ENCODE measurements at regions not wholly inside any gene's neighbourhood (a gene's known extent, or its start where the extent isn't known, plus 50 kb on each side); places are given as distances from the start of the nearest gene placed in this dataset.

DNA sequence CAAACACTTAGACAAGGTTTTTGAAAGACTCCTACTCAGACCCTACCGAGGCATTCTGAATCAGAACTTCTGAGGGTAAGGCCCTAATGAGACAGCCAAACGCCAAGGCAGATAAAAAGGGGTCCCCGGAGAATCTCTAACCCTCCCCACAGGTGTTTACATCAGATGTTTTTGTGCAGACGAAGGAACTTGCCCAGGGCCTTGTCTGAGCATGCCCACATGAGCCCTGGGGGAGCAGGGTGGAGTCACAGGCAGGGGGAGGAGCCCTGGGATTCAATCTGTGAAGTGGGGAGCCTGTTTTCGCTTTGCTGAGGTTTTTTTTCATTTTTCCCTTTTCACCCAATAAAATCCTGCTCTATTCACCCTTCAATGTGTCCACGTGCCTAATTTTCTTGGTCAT is 61.6 kb upstream of the MED4 start:
- TF ChIP-seq EGR2 (tag by site-specific recombination; IDR thresholded peaks at IDR 0.05; ENCODE audit: low read depth) = no peak
- TF ChIP-seq ZNF121 (tag by site-specific recombination; IDR thresholded peaks at IDR 0.05) = no peak
- no peak for TF ChIP-seq ZNF747 (tag by site-specific recombination; IDR thresholded peaks at IDR 0.05)
- no peak for TF ChIP-seq MYNN (tag by site-specific recombination; IDR thresholded peaks at IDR 0.05; ENCODE audit: borderline replicate concordance)
- no peak for TF ChIP-seq ZNF350 (tag by site-specific recombination; IDR thresholded peaks at IDR 0.05)
- H3K4me1 ChIP-seq (ENCODE audit: control insufficient read depth, insufficient read depth, low read length) = 0 out of 2 replicates have a peak, but pooled peaks cover 3% of the 10 kb centered on the region
- H3K27ac ChIP-seq (ENCODE audit: extremely low read depth, low read depth, low read length) = no peak overlapping the region
- no peaks in the 10 kb centered on the region for H3K36me3 ChIP-seq (ENCODE audit: control insufficient read depth in 2 of 2, insufficient read depth in 1 of 2, low read length in 2 of 2)
- no peaks in the 10 kb centered on the region for H3K9me3 ChIP-seq (ENCODE audit: control insufficient read depth, insufficient read depth, low read depth, low read length)
- ChIA-PET CTCF (interaction anchor here (0.7 kb wide), 1 partner anchor 95 kb away, joined by 4 read pairs; no protein-coding TSS in a partner anchor), POLR2A (no interaction called here)
- no peak overlapping the region for H3K4me3 ChIP-seq (ENCODE audit: low read depth, low read length)

DNA sequence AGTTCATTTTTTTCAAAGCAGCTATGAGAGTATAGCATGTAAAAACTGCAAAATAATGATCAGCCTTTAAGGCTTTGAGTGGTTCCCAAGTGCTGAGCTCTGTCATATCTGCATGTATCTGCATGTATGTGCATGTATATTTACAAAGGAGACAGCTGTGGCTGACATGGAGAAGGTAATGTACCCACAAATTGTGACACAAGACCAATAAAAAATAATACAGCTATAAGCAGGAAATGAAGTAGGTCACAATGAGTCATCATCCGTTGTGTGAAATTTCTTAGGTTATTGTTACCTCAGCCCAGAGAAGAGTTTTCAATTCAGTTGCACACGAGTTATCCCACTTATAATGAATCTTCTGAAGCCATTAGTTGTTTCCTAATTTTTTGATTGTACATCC is 60.9 kb upstream of the MED4 start:
- Histone ChIP-seq H3K4me3 (ENCODE audit: low read depth, low read length) (no peak overlapping the region), H3K9me3 (ENCODE audit: control insufficient read depth, insufficient read depth, low read depth, low read length) (no peaks in the 10 kb centered on the region), H3K36me3 (ENCODE audit: control insufficient read depth in 2 of 2, insufficient read depth in 1 of 2, low read length in 2 of 2) (no peaks in the 10 kb centered on the region), H3K4me1 (ENCODE audit: control insufficient read depth, insufficient read depth, low read length) (0 out of 2 replicates have a peak, but pooled peaks cover 3% of the 10 kb centered on the region), H3K27ac (ENCODE audit: extremely low read depth, low read depth, low read length) (no peak overlapping the region)
- TF ChIP-seq ZFP37 (tag by site-specific recombination; IDR thresholded peaks at IDR 0.05) (no peak), ZNF660 (tag by site-specific recombination; IDR thresholded peaks at IDR 0.05) (0 out of 2 replicates have a peak, but pooled peaks have one; percentile 23), ZNF501 (tag by site-specific recombination; IDR thresholded peaks at IDR 0.05) (no peak), ZNF114 (tag by site-specific recombination; IDR thresholded peaks at IDR 0.05) (no peak)
- TF ChIP-seq, protein P1, sequence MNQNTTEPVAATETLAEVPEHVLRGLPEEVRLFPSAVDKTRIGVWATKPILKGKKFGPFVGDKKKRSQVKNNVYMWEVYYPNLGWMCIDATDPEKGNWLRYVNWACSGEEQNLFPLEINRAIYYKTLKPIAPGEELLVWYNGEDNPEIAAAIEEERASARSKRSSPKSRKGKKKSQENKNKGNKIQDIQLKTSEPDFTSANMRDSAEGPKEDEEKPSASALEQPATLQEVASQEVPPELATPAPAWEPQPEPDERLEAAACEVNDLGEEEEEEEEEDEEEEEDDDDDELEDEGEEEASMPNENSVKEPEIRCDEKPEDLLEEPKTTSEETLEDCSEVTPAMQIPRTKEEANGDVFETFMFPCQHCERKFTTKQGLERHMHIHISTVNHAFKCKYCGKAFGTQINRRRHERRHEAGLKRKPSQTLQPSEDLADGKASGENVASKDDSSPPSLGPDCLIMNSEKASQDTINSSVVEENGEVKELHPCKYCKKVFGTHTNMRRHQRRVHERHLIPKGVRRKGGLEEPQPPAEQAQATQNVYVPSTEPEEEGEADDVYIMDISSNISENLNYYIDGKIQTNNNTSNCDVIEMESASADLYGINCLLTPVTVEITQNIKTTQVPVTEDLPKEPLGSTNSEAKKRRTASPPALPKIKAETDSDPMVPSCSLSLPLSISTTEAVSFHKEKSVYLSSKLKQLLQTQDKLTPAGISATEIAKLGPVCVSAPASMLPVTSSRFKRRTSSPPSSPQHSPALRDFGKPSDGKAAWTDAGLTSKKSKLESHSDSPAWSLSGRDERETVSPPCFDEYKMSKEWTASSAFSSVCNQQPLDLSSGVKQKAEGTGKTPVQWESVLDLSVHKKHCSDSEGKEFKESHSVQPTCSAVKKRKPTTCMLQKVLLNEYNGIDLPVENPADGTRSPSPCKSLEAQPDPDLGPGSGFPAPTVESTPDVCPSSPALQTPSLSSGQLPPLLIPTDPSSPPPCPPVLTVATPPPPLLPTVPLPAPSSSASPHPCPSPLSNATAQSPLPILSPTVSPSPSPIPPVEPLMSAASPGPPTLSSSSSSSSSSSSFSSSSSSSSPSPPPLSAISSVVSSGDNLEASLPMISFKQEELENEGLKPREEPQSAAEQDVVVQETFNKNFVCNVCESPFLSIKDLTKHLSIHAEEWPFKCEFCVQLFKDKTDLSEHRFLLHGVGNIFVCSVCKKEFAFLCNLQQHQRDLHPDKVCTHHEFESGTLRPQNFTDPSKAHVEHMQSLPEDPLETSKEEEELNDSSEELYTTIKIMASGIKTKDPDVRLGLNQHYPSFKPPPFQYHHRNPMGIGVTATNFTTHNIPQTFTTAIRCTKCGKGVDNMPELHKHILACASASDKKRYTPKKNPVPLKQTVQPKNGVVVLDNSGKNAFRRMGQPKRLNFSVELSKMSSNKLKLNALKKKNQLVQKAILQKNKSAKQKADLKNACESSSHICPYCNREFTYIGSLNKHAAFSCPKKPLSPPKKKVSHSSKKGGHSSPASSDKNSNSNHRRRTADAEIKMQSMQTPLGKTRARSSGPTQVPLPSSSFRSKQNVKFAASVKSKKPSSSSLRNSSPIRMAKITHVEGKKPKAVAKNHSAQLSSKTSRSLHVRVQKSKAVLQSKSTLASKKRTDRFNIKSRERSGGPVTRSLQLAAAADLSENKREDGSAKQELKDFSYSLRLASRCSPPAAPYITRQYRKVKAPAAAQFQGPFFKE (tag by site-specific recombination; IDR thresholded peaks at IDR 0.05; ENCODE audit: borderline replicate concordance) = no peak
- TF ChIP-seq, protein P2, sequence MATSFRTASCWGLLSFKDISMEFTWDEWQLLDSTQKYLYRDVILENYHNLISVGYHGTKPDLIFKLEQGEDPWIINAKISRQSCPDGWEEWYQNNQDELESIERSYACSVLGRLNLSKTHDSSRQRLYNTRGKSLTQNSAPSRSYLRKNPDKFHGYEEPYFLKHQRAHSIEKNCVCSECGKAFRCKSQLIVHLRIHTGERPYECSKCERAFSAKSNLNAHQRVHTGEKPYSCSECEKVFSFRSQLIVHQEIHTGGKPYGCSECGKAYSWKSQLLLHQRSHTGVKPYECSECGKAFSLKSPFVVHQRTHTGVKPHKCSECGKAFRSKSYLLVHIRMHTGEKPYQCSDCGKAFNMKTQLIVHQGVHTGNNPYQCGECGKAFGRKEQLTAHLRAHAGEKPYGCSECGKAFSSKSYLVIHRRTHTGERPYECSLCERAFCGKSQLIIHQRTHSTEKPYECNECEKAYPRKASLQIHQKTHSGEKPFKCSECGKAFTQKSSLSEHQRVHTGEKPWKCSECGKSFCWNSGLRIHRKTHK (tag by site-specific recombination; IDR thresholded peaks at IDR 0.05) = 0 out of 2 replicates have a peak, but pooled peaks have one; percentile 5
- POLR2A ChIA-PET = no interaction called here
- CTCF ChIA-PET = no interaction called here

DNA sequence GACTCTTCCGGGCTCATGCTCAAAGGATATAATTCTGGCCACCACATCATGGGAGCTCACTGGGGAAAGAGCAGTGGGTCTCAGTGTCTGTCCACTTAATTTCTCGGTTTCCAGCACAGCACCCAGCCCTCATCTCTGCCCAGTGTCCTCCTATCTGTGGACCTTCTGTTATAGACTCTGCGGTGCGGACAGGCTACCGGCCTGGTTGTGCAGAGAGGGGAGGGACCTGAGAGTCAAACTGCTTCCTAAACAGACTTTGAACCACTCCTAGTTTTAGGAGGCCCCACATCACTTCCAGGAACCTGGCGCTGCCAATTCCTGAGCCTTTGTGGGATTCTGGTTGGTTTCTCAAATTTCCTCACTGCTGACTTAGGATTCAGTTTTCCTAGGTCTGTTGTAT is 59.8 kb upstream of the MED4 start:
- Histone ChIP-seq H3K9me3 (ENCODE audit: control insufficient read depth, insufficient read depth, low read depth, low read length) (no peaks in the 10 kb centered on the region), H3K27ac (ENCODE audit: extremely low read depth, low read depth, low read length) (no peak overlapping the region), H3K36me3 (ENCODE audit: control insufficient read depth in 2 of 2, insufficient read depth in 1 of 2, low read length in 2 of 2) (no peaks in the 10 kb centered on the region), H3K4me3 (ENCODE audit: low read depth, low read length) (no peak overlapping the region), H3K4me1 (ENCODE audit: control insufficient read depth, insufficient read depth, low read length) (0 out of 2 replicates have a peak, but pooled peaks cover 3% of the 10 kb centered on the region)
- POLR2A ChIA-PET = no interaction called here
- CTCF ChIA-PET = interaction anchor here (0.8 to 1.6 kb wide), 2 partner anchors 28 to 447 kb away, joined by 3 to 7 read pairs; no protein-coding TSS in a partner anchor
- TF ChIP-seq, protein P3, sequence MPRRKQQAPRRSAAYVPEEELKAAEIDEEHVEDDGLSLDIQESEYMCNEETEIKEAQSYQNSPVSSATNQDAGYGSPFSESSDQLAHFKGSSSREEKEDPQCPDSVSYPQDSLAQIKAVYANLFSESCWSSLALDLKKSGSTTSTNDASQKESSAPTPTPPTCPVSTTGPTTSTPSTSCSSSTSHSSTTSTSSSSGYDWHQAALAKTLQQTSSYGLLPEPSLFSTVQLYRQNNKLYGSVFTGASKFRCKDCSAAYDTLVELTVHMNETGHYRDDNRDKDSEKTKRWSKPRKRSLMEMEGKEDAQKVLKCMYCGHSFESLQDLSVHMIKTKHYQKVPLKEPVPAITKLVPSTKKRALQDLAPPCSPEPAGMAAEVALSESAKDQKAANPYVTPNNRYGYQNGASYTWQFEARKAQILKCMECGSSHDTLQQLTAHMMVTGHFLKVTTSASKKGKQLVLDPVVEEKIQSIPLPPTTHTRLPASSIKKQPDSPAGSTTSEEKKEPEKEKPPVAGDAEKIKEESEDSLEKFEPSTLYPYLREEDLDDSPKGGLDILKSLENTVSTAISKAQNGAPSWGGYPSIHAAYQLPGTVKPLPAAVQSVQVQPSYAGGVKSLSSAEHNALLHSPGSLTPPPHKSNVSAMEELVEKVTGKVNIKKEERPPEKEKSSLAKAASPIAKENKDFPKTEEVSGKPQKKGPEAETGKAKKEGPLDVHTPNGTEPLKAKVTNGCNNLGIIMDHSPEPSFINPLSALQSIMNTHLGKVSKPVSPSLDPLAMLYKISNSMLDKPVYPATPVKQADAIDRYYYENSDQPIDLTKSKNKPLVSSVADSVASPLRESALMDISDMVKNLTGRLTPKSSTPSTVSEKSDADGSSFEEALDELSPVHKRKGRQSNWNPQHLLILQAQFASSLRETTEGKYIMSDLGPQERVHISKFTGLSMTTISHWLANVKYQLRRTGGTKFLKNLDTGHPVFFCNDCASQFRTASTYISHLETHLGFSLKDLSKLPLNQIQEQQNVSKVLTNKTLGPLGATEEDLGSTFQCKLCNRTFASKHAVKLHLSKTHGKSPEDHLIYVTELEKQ (tag by site-specific recombination; IDR thresholded peaks at IDR 0.05; ENCODE audit: borderline replicate concordance) = no peak
- TF ChIP-seq SETDB1 (IDR thresholded peaks at IDR 0.05; ENCODE audit: insufficient read length, low read length) (no peak), ZNF350 (tag by site-specific recombination; IDR thresholded peaks at IDR 0.05) (no peak), ZNF274 (IDR thresholded peaks at IDR 0.05; ENCODE audit: low read length) (no peak), ZNF274 (tag by site-specific recombination; IDR thresholded peaks at IDR 0.05; ENCODE audit: borderline replicate concordance) (no peak), KLF7 (tag by site-specific recombination; IDR thresholded peaks at IDR 0.05; ENCODE audit: borderline replicate concordance) (no peak), ZNF324 (tag by site-specific recombination; IDR thresholded peaks at IDR 0.05) (no peak), ZNF510 (tag by site-specific recombination; IDR thresholded peaks at IDR 0.05; ENCODE audit: insufficient replicate concordance) (no peak)

Measured in HEK293 (cell line).